HEK293T (cell line): ENCODE measurements at regions not wholly inside any gene's neighbourhood (a gene's known extent, or its start where the extent isn't known, plus 50 kb on each side); places are given as distances from the start of the nearest gene placed in this dataset.

Source experiments
- BHLHE40 ChIP-seq: fragments of 450-650 bp; IDR thresholded peaks from 2 replicates; pipeline ENCODE4 v1.6.1; 2016; ENCODE audit warnings: mild to moderate bottlenecking, moderate library complexity, borderline replicate concordance
- FOXA1 ChIP-seq: fragments of 450-650 bp; IDR thresholded peaks from 2 replicates; pipeline ENCODE4 v1.6.1; 2016; ENCODE audit warnings: mild to moderate bottlenecking
- FOXK2 ChIP-seq: fragments of 450-650 bp; IDR thresholded peaks from 2 replicates; pipeline ENCODE4 v1.6.1; 2016; ENCODE audit warnings: mild to moderate bottlenecking
- FOXM1 ChIP-seq: fragments of 450-650 bp; IDR thresholded peaks from 2 replicates; pipeline ENCODE4 v1.6.1; 2017; ENCODE audit warnings: mild to moderate bottlenecking, borderline replicate concordance
- NFRKB ChIP-seq: fragments of 450-650 bp; IDR thresholded peaks from 2 replicates; pipeline ENCODE4 v1.6.1; 2016; ENCODE audit warnings: mild to moderate bottlenecking, moderate library complexity
- SP1 ChIP-seq: fragments of 450-650 bp; IDR thresholded peaks from 2 replicates; pipeline ENCODE4 v1.6.1; 2017
- TARDBP ChIP-seq: fragments of 450-650 bp; IDR thresholded peaks from 2 replicates; pipeline ENCODE4 v1.6.1; 2016
- ZNF384 ChIP-seq: fragments of 450-650 bp; IDR thresholded peaks from 2 replicates; pipeline ENCODE4 v1.6.1; 2016

DNA sequence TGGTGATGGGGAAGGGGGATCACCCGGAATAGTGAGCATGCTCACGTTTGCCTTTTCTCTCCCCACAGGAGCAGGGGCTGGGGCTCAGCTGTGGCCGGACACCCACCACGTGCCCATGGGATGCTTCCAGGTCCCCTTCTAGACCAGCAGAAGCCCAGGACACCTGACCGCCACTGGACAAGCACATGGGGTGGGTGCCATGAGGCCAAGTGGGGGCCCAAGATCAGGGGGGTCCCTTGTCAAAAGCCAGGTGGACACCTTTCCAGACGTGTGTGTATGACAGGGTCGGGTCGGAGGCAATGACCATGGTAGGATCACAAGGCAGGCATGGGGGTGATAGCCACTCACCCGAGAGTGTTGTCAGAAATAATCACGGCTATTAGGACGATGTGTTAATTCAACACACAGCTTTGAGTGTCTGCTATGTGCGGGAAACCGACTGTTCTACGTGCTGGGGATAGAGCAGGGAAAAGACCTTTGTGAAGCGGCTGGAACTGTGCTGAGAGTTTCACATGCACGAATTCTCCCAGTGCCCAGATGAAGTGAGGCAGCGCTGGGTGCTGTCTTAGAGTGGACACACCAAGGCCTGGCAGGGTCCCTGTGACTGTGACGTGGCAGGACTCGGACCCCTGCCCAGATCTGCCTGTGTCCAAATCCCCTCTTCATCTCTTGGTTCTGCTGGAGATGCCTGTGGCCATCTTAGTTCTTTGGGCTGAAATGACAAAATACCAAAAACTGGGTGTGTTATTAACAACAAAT is 244.7 kb downstream of the NDUFA10 start:
- TF ChIP-seq NFRKB (no peak), SP1 (no peak), FOXK2 (no peak), FOXM1 (no peak), BHLHE40 (no peak), FOXA1 (no peak), ZNF384 (no peak), TARDBP (no peak)
